Uterus (tissue), 3 donors: ENCODE measurements at regions not wholly inside any gene's neighbourhood (a gene's known extent, or its start where the extent isn't known, plus 50 kb on each side); places are given as distances from the start of the nearest gene placed in this dataset.

Experiments
- DNase-seq, 2 donors: peaks; one replicate each; pipeline ENCODE4 v3.0.0-alpha.2; 2019 to 2020
- H3K27ac ChIP-seq, 2 donors: fragments of 200-600 bp; sonication (generic); 1 replicate in 1 of 2; 2 replicates in 1 of 2; pipeline ENCODE4 v1.5.1; 2016 to 2018
- H3K27me3 ChIP-seq, 2 donors: fragments of 200-600 bp; sonication (generic); one replicate each; pipeline ENCODE4 v1.5.1; 2018 to 2019; ENCODE audit warnings: control low read depth in 1 of 2
- H3K36me3 ChIP-seq, 2 donors: fragments of 200-600 bp; sonication (generic); one replicate each; pipeline ENCODE4 v1.5.1; 2019; ENCODE audit warnings: control low read depth in 1 of 2
- H3K4me1 ChIP-seq, 2 donors: fragments of 200-600 bp; sonication (generic); one replicate each; pipeline ENCODE4 v1.5.1; 2018 to 2019; ENCODE audit warnings: control low read depth in 1 of 2
- H3K4me3 ChIP-seq, 2 donors: fragments of 200-600 bp; sonication (generic); 1 replicate in 1 of 2; 2 replicates in 1 of 2; pipeline ENCODE4 v1.5.1; 2018 to 2019; ENCODE audit warnings: mild to moderate bottlenecking in 1 of 2
- H3K9me3 ChIP-seq, 2 donors: fragments of 200-600 bp; sonication (generic); one replicate each; pipeline ENCODE4 v1.5.1; 2019; ENCODE audit warnings: control low read depth in 1 of 2
- CTCF ChIP-seq, 4 experiments: fragments of 200-600 bp in 2 of 4; fragments of 450-650 bp in 2 of 4; sonication (generic) in 2 of 4; IDR thresholded peaks; one replicate each; pipeline ENCODE4 v1.5.1; 2016 to 2019; ENCODE audit warnings: antibody characterized with exemption in 4 of 4, mild to moderate bottlenecking in 2 of 4, moderate library complexity in 1 of 4
- POLR2A ChIP-seq, 2 donors: fragments of 450-650 bp; IDR thresholded peaks; one replicate each; pipeline ENCODE4 v1.6.1; 2016; ENCODE audit warnings: antibody characterized with exemption in 2 of 2, mild to moderate bottlenecking in 1 of 2, moderate library complexity in 1 of 2
- intact Hi-C: fragments of 100-400 bp; cut with DNase I; formaldehyde crosslinking; loops from one replicate; pipeline ENCODE4 v1.15.1; 2023; ENCODE audit warnings: low total_unique reads
- donor health status: DM: yes; HTN: yes; CAD: no.

DNA sequence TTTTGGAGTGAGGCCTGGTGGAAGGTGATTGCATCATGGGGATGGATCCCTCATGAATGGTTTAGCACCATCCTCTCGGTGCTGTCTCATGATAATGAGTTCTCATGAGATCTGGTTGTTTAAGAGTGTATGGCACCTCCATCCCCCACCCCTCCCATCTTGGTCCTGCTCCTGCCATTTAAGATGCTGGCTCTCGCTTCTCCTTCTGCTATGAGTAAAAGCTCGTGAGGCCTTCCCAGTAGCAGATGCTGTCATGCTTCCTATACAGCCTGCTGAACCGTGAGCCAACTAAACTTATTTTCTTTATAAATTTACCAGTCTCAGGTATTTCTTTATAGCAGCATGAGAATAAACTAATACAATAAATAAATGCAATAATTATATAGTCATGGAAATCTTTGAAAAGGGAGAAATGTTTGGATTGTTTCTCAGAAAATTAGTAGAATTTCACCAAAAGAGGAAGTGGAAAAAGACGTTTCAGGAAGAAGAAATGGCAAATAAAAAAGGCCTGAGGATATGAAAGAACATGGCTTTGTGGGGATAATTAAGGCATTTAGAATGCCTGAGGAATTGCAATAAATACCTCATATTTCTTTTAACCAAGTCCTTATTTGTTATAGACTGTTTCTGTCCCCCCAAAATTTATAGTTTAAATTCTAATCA is 451.2 kb upstream of the ADGRL4 start:
- no peak for TF ChIP-seq POLR2A (IDR thresholded peaks at IDR 0.05)
- no peak for TF ChIP-seq CTCF (IDR thresholded peaks at IDR 0.05)
- H3K4me1 ChIP-seq = no peaks in the 10 kb centered on the region
- no peaks in the 10 kb centered on the region for H3K27me3 ChIP-seq
- no peak overlapping the region for H3K4me3 ChIP-seq
- intact Hi-C loops = no loop called here
- H3K36me3 ChIP-seq = no peaks in the 10 kb centered on the region
- H3K27ac ChIP-seq = no peak overlapping the region
- no peaks in the 10 kb centered on the region for H3K9me3 ChIP-seq
- no peak for DNase-seq

- Histone ChIP-seq H3K27me3 (no peaks in the 10 kb centered on the region), H3K9me3 (no peaks in the 10 kb centered on the region), H3K4me3 (no peak overlapping the region), H3K36me3 (no peaks in the 10 kb centered on the region), H3K27ac (no peak overlapping the region), H3K4me1 (no peaks in the 10 kb centered on the region)
- intact Hi-C loops = no loop called here
- DNase-seq = no peak
- no peak for TF ChIP-seq POLR2A (IDR thresholded peaks at IDR 0.05)
- TF ChIP-seq CTCF (IDR thresholded peaks at IDR 0.05) = no peak
These were observed 441.9 kb upstream of the ADGRL4 start for GRCh38 chr1:79448426-79448825.

DNA sequence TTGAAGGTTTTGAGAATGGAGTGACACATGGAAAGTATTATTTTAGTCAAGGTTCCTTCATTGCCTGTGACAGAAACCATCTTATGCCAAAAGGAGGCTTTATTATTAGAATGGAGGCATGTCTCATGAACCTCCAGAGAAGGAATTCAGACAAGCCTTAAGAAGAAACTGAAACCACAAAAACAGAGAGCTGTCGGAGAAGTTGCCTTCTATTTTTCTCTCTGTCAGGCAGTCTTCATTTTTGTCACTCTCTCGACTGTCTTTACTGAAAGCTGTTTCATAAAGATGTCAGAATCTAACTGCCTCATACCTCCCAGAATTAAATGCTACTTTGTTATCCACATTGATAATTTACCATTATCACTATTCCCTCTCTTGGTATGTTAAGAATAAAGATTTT is 434.7 kb upstream of the ADGRL4 start:
- TF ChIP-seq POLR2A (IDR thresholded peaks at IDR 0.05) = no peak
- TF ChIP-seq CTCF (IDR thresholded peaks at IDR 0.05) = no peak
- DNase-seq = no peak
- H3K4me1 ChIP-seq = no peaks in the 10 kb centered on the region
- H3K36me3 ChIP-seq = no peaks in the 10 kb centered on the region
- H3K9me3 ChIP-seq = no peaks in the 10 kb centered on the region
- H3K27ac ChIP-seq = no peak overlapping the region
- no peak overlapping the region for H3K4me3 ChIP-seq
- intact Hi-C loops = no loop called here
- H3K27me3 ChIP-seq = no peaks in the 10 kb centered on the region

DNA sequence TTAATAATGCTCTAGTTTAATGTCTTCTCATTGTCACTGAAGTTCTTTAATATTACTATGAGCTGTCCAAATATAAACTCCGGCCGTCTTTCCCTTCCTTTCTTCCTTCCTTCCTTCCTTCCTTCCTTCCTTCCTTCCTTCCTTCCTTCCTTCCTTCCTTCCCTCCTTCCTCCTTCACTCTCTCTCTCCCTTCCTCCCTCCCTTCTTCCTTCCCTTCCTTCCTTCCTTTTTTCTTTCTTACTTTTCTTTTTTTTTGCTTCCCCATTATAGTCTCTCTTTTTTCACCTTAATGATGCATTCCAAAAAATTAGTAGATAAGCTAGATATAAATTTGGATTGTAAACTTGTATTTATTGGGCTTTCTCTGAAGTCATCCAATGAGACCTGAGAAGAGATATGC is 431.0 kb upstream of the ADGRL4 start:
- TF ChIP-seq POLR2A (IDR thresholded peaks at IDR 0.05) (no peak), CTCF (IDR thresholded peaks at IDR 0.05) (no peak)
- no peak overlapping the region for H3K4me3 ChIP-seq
- no peaks in the 10 kb centered on the region for H3K9me3 ChIP-seq
- no peaks in the 10 kb centered on the region for H3K36me3 ChIP-seq
- intact Hi-C loops = no loop called here
- no peak overlapping the region for H3K27ac ChIP-seq
- no peaks in the 10 kb centered on the region for H3K4me1 ChIP-seq
- H3K27me3 ChIP-seq = no peaks in the 10 kb centered on the region
- no peak for DNase-seq

DNA sequence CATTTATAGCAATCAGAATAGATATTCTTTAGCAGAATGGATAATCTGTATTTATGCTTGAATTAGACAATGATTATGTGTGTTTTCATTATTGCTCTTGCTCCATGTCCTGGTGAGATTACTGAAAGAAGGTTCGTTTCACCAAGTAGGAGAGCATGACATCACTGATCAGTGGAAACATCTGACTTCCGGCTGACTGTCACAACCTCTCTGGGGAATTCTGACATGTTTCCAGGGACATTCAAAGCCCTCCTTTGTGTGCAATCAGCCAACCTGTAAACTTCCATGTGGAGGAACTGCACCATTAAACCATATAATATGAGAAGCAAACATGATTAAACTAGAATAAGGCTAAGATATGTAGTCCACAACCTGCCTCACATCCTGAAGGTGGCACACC is 424.8 kb upstream of the ADGRL4 start:
- Histone ChIP-seq H3K9me3 (no peaks in the 10 kb centered on the region), H3K4me3 (no peak overlapping the region), H3K36me3 (no peaks in the 10 kb centered on the region), H3K4me1 (no peaks in the 10 kb centered on the region), H3K27me3 (no peaks in the 10 kb centered on the region), H3K27ac (no peak overlapping the region)
- intact Hi-C loops = no loop called here
- no peak for DNase-seq
- TF ChIP-seq CTCF (IDR thresholded peaks at IDR 0.05) (no peak), POLR2A (IDR thresholded peaks at IDR 0.05) (no peak)
